Activated effector memory CD4-positive, alpha-beta T cell treated with anti-CD3 and anti-CD28 coated beads, Interleukin-2, amount 50 U/mL, for 16 hours (primary cell): ENCODE measurements at regions not wholly inside any gene's neighbourhood (a gene's known extent, or its start where the extent isn't known, plus 50 kb on each side); places are given as distances from the start of the nearest gene placed in this dataset.
"Not testable (repeated sequence)": the region's sequence is repeated elsewhere in the genome, so short reads cannot be mapped to it uniquely, and the experiment has no call there.

ENCODE experiments used
- DNase-seq: peaks from one replicate; pipeline ENCODE4 v3.0.0-alpha.2; 2020

DNA sequence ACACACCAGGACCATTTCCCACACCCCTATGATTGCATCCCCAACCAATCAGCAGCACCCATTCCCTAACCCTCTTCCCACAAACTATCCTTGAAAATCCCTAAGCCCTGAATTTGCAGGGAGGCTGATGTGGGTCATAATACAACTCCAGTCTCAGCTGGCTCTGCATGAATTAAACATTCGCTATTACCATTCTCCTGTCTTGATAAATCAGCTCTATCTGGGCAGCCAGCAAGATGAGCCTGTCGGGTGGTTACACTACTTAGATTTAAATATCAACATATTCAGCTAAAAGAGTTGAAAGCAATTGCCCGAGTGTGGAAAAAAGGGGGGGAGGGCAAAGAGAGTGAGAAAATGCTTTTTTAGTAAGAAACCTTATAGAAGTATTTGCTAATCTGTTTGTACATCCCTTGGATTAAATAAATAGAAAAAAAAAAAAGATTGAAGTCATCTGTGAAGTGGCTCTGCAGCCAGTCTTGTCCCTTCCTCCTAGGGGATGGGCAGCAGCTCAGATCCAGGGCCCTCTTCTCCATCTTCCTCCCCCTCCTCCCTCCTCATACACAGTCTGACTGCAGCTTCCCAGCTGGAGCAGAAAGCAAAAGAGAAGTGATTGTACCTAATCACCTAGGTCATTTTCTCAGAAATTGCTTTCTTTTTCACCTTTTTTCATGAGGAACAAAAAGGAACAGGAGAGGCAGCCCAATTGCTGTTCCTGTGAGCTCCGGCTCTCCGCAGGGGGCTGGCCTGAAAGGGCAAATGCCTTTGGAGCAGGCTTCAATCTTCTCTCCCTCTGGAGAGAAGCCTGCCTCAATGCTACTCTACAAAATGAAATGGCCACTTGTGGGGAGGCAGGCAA is 356.6 kb upstream of the SULF2 start:
- DNase-seq: no peak

GRCh38 chr20:48139262-48140041 is 354.2 kb upstream of the SULF2 start:
- no peak for DNase-seq

DNA sequence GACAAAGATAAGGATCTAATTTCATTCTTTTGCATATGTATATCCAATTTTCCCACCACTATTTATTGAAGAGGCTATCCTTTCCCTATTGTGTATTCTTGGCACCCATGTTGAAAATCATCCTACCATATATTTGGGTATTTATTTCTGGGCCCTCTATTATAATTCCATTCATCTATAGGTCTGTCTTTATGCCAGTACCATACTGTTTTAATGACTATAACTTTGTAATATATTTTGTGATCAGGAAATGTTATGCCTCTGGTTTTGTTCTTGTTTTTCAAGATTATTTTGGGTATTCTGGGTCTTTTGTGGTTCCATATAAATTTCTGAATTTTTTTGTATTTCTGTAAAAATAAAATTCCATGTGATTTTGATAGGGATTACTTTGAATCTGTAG is 347.6 kb upstream of the SULF2 start:
- no peak for DNase-seq

DNA sequence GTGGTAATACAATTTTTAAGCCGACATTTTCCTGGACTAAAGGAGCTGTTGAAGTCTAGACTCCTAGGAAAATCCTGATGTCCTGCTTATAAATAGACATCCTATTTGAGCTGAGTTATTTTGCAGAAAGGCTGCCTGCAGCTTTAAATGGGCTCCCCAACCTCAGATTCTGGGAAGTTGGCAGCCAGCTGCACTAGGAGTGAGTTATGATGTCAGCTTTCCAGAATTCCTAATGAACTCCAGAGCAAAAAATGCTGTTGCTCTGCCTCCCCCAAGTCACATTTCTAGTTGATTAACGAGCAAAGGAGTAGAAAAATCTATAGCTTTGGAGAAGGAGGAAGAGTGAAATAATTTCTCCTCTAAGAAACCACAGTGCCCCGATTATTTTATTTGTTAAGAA is 346.3 kb upstream of the SULF2 start:
- no peak for DNase-seq

DNA sequence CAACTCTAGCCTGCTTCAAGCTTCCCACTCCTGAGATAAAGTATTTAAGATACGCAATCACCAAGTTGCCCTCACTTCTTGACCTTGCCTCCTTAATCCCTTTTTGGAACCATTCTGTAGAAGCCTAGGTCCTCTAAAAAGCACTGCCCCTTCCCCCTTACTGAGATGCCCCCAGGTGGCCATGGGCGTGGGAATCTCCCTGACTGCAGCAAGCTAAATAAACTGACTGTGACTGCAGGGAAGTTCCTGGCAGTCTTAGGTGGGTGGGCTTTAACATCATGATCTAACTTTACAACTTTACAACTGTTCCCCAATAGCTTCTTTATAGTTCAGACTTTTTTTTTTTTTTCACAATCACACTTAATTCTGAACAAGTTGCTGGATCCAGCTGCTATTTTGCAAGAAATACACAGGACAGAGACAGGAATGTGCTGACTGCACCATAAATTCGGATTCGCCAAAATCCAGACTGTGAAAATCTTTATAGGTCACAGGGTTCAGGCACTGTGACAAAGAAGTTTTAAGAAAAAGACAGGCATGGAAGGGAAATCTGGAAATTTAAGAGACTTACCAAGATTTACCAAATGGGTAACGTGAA is 344.2 kb upstream of the SULF2 start:
- DNase-seq: no peak

GRCh38 chr20:48128436-48128835 is 343.2 kb upstream of the SULF2 start:
- DNase-seq: no peak

DNA sequence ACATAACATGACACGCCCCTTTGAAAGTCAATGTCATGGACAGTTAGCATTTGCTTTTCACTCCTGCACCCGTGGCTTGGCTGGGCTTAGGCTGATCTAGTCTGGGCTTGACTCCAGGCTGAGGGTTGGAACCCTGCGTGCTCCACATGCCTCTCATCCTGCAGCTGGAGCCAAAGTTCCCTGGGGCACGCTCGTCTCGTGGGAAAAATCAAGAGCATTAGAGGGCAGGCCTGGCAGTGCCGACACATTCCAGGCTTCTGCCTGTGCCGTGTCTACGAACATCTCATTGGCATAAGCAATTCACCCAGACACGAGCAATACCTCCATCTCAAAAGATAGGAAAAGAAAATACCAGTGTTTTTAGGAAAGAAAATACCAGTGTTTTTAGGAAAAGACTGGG is 342.7 kb upstream of the SULF2 start:
- DNase-seq: not testable (repeated sequence)

GRCh38 chr20:48127133-48127532 is 341.9 kb upstream of the SULF2 start:
- DNase-seq: peak; percentile 25

DNA sequence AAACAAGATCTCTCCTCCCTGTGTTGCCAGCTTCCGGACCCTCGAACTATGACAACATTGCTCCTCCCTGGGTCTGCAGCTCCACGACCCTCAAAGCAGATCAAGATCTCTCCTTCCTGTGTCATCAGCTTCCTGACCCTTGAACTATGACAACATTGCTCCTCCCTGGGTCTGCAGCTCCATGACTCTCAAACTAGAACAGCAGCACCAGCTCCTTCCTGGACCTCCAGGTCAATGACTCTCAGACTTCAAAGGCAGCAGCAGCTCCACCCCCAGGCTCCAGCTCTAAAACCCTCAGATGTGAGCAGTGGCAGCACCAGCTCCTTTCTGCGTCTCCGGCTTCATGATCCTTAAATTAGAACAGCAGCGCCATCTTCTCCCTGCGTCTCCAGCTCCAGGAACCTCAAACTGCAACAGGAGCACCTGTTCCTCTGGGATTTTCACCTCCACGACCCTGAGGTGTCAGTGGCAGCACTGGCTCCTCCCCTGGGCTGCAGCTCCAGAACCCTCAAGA is 341.0 kb upstream of the SULF2 start:
- DNase-seq: peak; percentile 17

DNA sequence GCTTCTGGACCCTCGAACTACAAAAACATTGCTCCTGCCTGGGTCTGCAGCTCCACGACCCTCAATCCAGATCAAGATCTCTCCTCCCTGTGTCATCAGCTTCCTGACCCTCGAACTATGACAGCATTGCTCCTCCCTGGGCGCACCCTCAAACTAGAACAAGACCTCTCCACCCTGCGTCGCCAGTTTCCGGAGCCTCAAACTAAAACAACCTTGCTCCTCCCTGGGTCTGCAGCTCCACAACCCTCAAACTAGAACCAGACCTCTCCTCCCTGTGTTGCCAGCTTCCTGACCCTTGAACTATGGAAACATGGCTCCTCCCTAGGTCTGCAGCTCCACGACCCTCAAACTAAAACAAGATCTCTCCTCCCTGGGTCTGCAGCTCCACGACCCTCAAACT is 339.7 kb upstream of the SULF2 start:
- peak; percentile 34 for DNase-seq

DNA sequence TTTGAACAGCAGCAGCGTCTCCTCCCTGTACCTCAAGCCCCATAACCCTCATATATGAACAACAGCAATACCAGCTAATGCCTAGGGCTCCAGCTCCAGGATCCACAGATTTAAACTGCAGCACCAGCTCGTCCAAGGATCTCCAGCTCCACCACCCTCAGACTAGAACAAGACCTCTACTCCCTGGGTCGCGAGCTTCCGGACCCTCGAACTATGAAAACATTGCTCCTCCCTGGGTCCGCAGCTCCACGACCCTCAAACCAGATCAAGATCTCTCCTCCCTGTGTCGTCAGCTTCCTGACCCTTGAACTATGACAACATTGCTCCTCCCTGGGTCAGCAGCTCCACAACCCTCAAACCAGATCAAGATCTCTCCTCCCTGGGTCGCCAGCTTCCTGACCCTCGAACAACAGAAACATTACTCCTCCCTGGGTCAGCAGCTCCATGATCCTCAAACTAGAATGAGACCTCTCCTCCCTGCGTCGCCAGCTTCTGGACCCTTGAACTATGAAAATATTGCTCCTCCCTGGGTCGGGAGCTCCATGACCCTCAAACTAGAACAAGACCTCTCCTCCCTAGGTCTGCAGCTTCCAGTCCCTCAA is 339.0 kb upstream of the SULF2 start:
- peak; percentile 34 for DNase-seq

- DNase-seq: no peak
Observed at GRCh38 chr20:48120120-48120519, 334.8 kb upstream of the SULF2 start.

DNA sequence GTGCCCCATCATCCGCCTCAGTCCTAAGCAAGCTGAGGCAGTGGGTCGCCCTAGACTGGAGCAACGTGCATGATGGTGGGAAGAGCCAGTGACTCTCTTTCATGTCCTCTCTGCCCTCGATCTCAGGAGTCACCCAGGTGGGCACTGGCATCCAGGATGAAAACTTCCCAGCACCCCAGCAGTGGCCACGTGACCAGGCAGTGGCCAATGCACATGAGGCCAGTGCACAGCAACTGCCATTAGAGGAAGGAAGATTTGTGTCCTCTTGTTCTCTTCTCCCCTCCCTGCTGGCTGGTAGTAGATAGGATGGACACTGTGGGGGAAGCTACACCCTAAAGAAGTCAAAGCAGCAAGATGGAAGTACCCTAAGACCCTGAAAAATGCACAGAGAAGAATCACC is 334.1 kb upstream of the SULF2 start:
- DNase-seq: not testable (repeated sequence)

DNA sequence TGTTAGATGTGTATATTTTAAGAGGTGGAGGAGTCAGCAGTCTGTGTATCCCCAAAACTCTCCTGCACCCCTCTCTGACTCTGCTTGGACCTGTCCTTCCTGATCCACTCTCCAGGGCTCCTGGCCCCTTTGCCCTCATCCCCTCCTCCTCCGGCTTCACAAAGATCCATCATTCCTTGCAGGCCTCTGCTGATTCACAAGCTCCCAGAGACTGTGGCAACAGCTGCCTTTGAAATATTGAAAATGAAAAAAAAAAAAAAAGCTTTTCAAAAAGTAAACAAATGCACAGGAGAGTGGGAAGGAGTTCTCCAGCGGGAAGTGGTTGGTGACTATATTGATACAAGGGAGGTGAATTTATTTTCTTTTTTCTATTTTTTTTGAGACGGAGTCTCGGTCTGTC is 330.2 kb upstream of the SULF2 start:
- DNase-seq: peak; percentile 5

GRCh38 chr20:48107560-48107959 is 322.3 kb upstream of the SULF2 start:
- peak; percentile 10 for DNase-seq

- DNase-seq: peak; percentile 6
Observed at GRCh38 chr20:48106428-48106827, 321.1 kb upstream of the SULF2 start.

GRCh38 chr20:48105526-48105925 is 320.2 kb upstream of the SULF2 start:
- DNase-seq: peak; percentile 1

GRCh38 chr20:48102931-48103660 is 317.8 kb upstream of the SULF2 start:
- peak; percentile 27 for DNase-seq

- DNase-seq: peak; percentile 47
Observed at GRCh38 chr20:48102076-48102787, 317.0 kb upstream of the SULF2 start.

GRCh38 chr20:48100483-48100882 is 315.2 kb upstream of the SULF2 start:
- no peak for DNase-seq

- peak; percentile 10 for DNase-seq
Observed at GRCh38 chr20:48098866-48099265, 313.6 kb upstream of the SULF2 start.

- DNase-seq: peak; percentile 33
Observed at GRCh38 chr20:48098099-48098498, 312.8 kb upstream of the SULF2 start.
